HCT116 (cell line): ENCODE measurements at regions not wholly inside any gene's neighbourhood (a gene's known extent, or its start where the extent isn't known, plus 50 kb on each side); places are given as distances from the start of the nearest gene placed in this dataset.

Source experiments
- ATAC-seq: fragments of 200-7000 bp; cut with Tn5 transposase; 2 replicates; pipeline ENCODE4 v1.9.1; 2020; ENCODE audit warnings: mild to moderate bottlenecking, moderate library complexity
- BruUV-seq: library from RNA; stranded (reverse); fragments of 400-500 nt; replicated peaks from 2 replicates; lab custom pipeline; 2021; lab: Mats Ljungman, UMichigan
- CTCF ChIA-PET: fragments of 300-600 bp; sonication (Branson Sonifier 250); formaldehyde crosslinking; loops from one replicate; lab custom pipeline; 2021; ENCODE audit warnings: antibody characterized with exemption; lab: Charles Lee
- POLR2A ChIA-PET: fragments of 300-600, 350-600 bp; sonication (Branson Sonifier 250); formaldehyde crosslinking; loops from one replicate; lab custom pipeline; 2021; ENCODE audit warnings: antibody characterized with exemption; lab: Charles Lee
- RAD21 ChIA-PET, 2 experiments: fragments of 300-600 bp; sonication (Branson Sonifier 250); formaldehyde crosslinking; loops; one replicate each; lab custom pipeline; 2023; ENCODE audit warnings: low total read pairs in 2 of 2; ENCODE audit not compliant: uncharacterized antibody in 2 of 2, unreplicated experiment in 2 of 2, low non-redundant PET in 1 of 2; lab: Charles Lee
- DNase-seq: peaks from one replicate; pipeline ENCODE4 v3.0.0-alpha.2; 2010; ENCODE audit warnings: low read depth, low spot score
- H2AFZ ChIP-seq: fragments of 200-600 bp; shearing (Covaris generic), sonication (generic); 2 replicates; pipeline ENCODE4 v1.6.1; 2017; ENCODE audit warnings: low read depth, mixed run types, mixed read lengths, antibody characterized with exemption, low read length; ENCODE audit not compliant: poor library complexity, severe bottlenecking
- H3K27ac ChIP-seq: 2 replicates; pipeline ENCODE4 v1.5.1; 2012; ENCODE audit warnings: low read depth, low read length
- H3K27me3 ChIP-seq: fragments of 200-600 bp; sonication (generic); 2 replicates; pipeline ENCODE4 v1.6.1; 2016; ENCODE audit warnings: mixed run types, low read length, mixed read lengths; ENCODE audit not compliant: insufficient read depth
- H3K36me3 ChIP-seq, 2 experiments: fragments of 200-500 bp in 1 of 2; fragments of 200-600 bp in 1 of 2; sonication (Bioruptor generic) in 1 of 2; sonication (generic) in 1 of 2; 2 replicates each; pipeline versions ENCODE4 v1.5.1 to v1.6.1; 2014 to 2016; ENCODE audit warnings: low read length in 2 of 2, inconsistent platforms in 1 of 2, mixed read lengths in 1 of 2, mixed run types in 1 of 2; ENCODE audit not compliant: insufficient read depth in 2 of 2, control insufficient read depth in 1 of 2
- H3K4me1 ChIP-seq, 2 experiments: fragments of 200-600 bp in 1 of 2; sonication (generic) in 1 of 2; 2 replicates each; pipeline versions ENCODE4 v1.5.1 to v1.6.1; 2012 to 2017; ENCODE audit warnings: low read length in 2 of 2, inconsistent platforms in 1 of 2, mild to moderate bottlenecking in 1 of 2, mixed read lengths in 1 of 2, mixed run types in 1 of 2, moderate library complexity in 1 of 2; ENCODE audit not compliant: insufficient read depth in 2 of 2, control insufficient read depth in 1 of 2
- H3K4me2 ChIP-seq: fragments of 200-600 bp; sonication (generic); 2 replicates; pipeline ENCODE4 v1.6.1; 2017; ENCODE audit warnings: mixed run types, low read length, mixed read lengths
- H3K4me3 ChIP-seq, 2 experiments: fragments of 200-600 bp in 1 of 2; sonication (generic) in 1 of 2; replicated peaks in 1 of 2; 2 replicates each; pipeline ENCODE4 v1.5.1; 2011 to 2016; ENCODE audit warnings: low read length in 2 of 2, control low read depth in 1 of 2, low read depth in 1 of 2, mild to moderate bottlenecking in 1 of 2, mixed read lengths in 1 of 2, mixed run types in 1 of 2
- H3K79me2 ChIP-seq: fragments of 200-600 bp; sonication (generic); 2 replicates; pipeline ENCODE4 v1.6.1; 2017; ENCODE audit warnings: mild to moderate bottlenecking, mixed run types, low read length, moderate library complexity, mixed read lengths; ENCODE audit not compliant: insufficient read depth
- H3K9ac ChIP-seq: fragments of 200-600 bp; sonication (generic); 2 replicates; pipeline ENCODE4 v1.6.1; 2016; ENCODE audit warnings: low read length, mixed read lengths
- H3K9me2 ChIP-seq: fragments of 200-600 bp; sonication (generic), shearing (Covaris generic); 2 replicates; pipeline ENCODE4 v1.6.1; 2017; ENCODE audit warnings: mixed run types, mild to moderate bottlenecking, moderate library complexity; ENCODE audit not compliant: insufficient read depth
- H3K9me3 ChIP-seq, 2 experiments: fragments of 200-500 bp in 1 of 2; fragments of 200-600 bp in 1 of 2; sonication (Bioruptor generic) in 1 of 2; sonication (generic) in 1 of 2; 2 replicates each; pipeline ENCODE4 v1.6.1; 2014 to 2017; ENCODE audit warnings: low read length in 2 of 2, mixed read lengths in 2 of 2, inconsistent platforms in 1 of 2, low read depth in 1 of 2, mild to moderate bottlenecking in 1 of 2, mixed run types in 1 of 2, moderate library complexity in 1 of 2; ENCODE audit not compliant: control insufficient read depth in 1 of 2, insufficient read depth in 1 of 2
- H4K20me1 ChIP-seq: fragments of 200-600 bp; sonication (generic), shearing (Covaris generic); 2 replicates; pipeline ENCODE4 v1.6.1; 2017; ENCODE audit warnings: mixed run types, mild to moderate bottlenecking, moderate library complexity; ENCODE audit not compliant: insufficient read depth
- CBX3 ChIP-seq: IDR thresholded peaks from 2 replicates; pipeline ENCODE4 v1.6.1; 2012; ENCODE audit warnings: low read depth
- CEBPB ChIP-seq: IDR thresholded peaks from 2 replicates; pipeline ENCODE4 v1.6.1; 2012; ENCODE audit warnings: low read depth
- EZH2phosphoT487 ChIP-seq: fragments of 200-600 bp; IDR thresholded peaks from 2 replicates; pipeline ENCODE4 v1.6.1; 2018; ENCODE audit warnings: antibody characterized with exemption, borderline replicate concordance
- JUND ChIP-seq: IDR thresholded peaks from 2 replicates; pipeline ENCODE4 v1.6.1; 2012
- POLR2A ChIP-seq: IDR thresholded peaks from 2 replicates; pipeline ENCODE4 v1.7.0; 2011; ENCODE audit warnings: borderline replicate concordance; ENCODE audit not compliant: insufficient read depth, insufficient read length; ENCODE audit errors: extremely low read depth
- POLR2AphosphoS5 ChIP-seq: IDR thresholded peaks from 2 replicates; pipeline ENCODE4 v1.6.1; 2011; ENCODE audit warnings: mild to moderate bottlenecking, low read depth, low read length, moderate library complexity
- RAD21 ChIP-seq: IDR thresholded peaks from 2 replicates; pipeline ENCODE4 v1.6.1; 2012; ENCODE audit warnings: low read depth, mild to moderate bottlenecking
- YY1 ChIP-seq: IDR thresholded peaks from 2 replicates; pipeline ENCODE4 v1.6.1; 2011; ENCODE audit warnings: low read length, low read depth, moderate library complexity, mild to moderate bottlenecking; ENCODE audit not compliant: insufficient replicate concordance; ENCODE audit errors: extremely low read depth
- ZFX ChIP-seq: fragments of 450-650 bp; IDR thresholded peaks from 2 replicates; pipeline ENCODE4 v1.6.1; 2017
- intact Hi-C: fragments of 100-400 bp; cut with micrococcal nuclease; formaldehyde crosslinking; loops from 2 replicates; pipeline ENCODE4 v1.10.0; 2022
- TF ChIP-seq, protein P1 (sequence below), 3 experiments: fragments of 200-600 bp in 1 of 3; sonication (generic) in 1 of 3; IDR thresholded peaks in 2 of 3; conservative IDR thresholded peaks in 1 of 3; 2 replicates each; pipeline ENCODE4 v1.5.1; 2012 to 2017; ENCODE audit warnings: low read depth in 2 of 3, low read length in 2 of 3, antibody characterized with exemption in 1 of 3, borderline replicate concordance in 1 of 3, control low read depth in 1 of 3, mild to moderate bottlenecking in 1 of 3, mixed read lengths in 1 of 3, mixed run types in 1 of 3, moderate library complexity in 1 of 3; ENCODE audit not compliant: insufficient read depth in 1 of 3
- TF ChIP-seq, protein P2 (sequence below): IDR thresholded peaks from 2 replicates; pipeline ENCODE4 v1.6.1; 2012
- TF ChIP-seq, protein P3 (sequence below): IDR thresholded peaks from 2 replicates; pipeline ENCODE4 v1.6.1; 2012
- TF ChIP-seq, protein P4 (sequence below): IDR thresholded peaks from 2 replicates; pipeline ENCODE4 v1.6.1; 2012; ENCODE audit warnings: low read depth

DNA sequence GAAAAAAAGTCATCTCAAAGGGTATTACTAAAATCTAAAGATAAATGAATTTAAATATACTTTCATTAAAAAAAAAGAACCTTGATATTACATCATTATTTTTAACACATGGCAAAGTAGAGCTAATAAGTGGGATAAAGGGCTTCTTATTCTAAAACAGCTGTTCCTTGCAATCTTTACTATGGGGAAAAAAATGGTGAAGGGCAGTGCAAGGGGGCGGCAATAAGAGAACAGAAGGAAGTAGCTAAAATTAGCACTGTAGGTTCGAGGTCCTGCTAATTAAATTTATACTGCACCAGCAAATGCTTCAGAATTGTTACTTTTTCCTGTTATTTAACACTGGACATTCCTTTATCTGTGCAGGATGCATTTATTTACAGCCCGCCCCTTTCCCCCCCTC lies 89.4 kb upstream of the HPF1 start:
- ChIA-PET CTCF (no interaction called here), POLR2A (no interaction called here)

More for the DNA sequence above, 89.4 kb upstream of the HPF1 start:
- no peaks in the 10 kb centered on the region for H3K9me2 ChIP-seq
- RAD21 ChIA-PET: no interaction called here
- no peaks in the 10 kb centered on the region for H4K20me1 ChIP-seq
- no peaks in the 10 kb centered on the region for H3K36me3 ChIP-seq
- no peak overlapping the region for H3K4me3 ChIP-seq
- H3K9me3 ChIP-seq: no peaks in the 10 kb centered on the region
- no peak for TF ChIP-seq POLR2A
- TF ChIP-seq, protein P1, sequence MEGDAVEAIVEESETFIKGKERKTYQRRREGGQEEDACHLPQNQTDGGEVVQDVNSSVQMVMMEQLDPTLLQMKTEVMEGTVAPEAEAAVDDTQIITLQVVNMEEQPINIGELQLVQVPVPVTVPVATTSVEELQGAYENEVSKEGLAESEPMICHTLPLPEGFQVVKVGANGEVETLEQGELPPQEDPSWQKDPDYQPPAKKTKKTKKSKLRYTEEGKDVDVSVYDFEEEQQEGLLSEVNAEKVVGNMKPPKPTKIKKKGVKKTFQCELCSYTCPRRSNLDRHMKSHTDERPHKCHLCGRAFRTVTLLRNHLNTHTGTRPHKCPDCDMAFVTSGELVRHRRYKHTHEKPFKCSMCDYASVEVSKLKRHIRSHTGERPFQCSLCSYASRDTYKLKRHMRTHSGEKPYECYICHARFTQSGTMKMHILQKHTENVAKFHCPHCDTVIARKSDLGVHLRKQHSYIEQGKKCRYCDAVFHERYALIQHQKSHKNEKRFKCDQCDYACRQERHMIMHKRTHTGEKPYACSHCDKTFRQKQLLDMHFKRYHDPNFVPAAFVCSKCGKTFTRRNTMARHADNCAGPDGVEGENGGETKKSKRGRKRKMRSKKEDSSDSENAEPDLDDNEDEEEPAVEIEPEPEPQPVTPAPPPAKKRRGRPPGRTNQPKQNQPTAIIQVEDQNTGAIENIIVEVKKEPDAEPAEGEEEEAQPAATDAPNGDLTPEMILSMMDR (IDR thresholded peaks at IDR 0.05 in 2 of 3, conservative IDR thresholded peaks at IDR 0.05 in 1 of 3; ENCODE audit: borderline replicate concordance in 1 of 3, insufficient read depth in 1 of 3, low read depth in 2 of 3, low read length in 2 of 3): no peak
- no peak for TF ChIP-seq RAD21
- no peak for TF ChIP-seq ZFX
- TF ChIP-seq EZH2phosphoT487: no peak
- TF ChIP-seq JUND: no peak
- TF ChIP-seq, protein P2, sequence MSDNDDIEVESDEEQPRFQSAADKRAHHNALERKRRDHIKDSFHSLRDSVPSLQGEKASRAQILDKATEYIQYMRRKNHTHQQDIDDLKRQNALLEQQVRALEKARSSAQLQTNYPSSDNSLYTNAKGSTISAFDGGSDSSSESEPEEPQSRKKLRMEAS: no peak
- TF ChIP-seq, protein P3, sequence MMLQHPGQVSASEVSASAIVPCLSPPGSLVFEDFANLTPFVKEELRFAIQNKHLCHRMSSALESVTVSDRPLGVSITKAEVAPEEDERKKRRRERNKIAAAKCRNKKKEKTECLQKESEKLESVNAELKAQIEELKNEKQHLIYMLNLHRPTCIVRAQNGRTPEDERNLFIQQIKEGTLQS: no peak
- no peak for TF ChIP-seq CBX3
- no peak for TF ChIP-seq POLR2AphosphoS5
- TF ChIP-seq CEBPB: no peak
- TF ChIP-seq, protein P4, sequence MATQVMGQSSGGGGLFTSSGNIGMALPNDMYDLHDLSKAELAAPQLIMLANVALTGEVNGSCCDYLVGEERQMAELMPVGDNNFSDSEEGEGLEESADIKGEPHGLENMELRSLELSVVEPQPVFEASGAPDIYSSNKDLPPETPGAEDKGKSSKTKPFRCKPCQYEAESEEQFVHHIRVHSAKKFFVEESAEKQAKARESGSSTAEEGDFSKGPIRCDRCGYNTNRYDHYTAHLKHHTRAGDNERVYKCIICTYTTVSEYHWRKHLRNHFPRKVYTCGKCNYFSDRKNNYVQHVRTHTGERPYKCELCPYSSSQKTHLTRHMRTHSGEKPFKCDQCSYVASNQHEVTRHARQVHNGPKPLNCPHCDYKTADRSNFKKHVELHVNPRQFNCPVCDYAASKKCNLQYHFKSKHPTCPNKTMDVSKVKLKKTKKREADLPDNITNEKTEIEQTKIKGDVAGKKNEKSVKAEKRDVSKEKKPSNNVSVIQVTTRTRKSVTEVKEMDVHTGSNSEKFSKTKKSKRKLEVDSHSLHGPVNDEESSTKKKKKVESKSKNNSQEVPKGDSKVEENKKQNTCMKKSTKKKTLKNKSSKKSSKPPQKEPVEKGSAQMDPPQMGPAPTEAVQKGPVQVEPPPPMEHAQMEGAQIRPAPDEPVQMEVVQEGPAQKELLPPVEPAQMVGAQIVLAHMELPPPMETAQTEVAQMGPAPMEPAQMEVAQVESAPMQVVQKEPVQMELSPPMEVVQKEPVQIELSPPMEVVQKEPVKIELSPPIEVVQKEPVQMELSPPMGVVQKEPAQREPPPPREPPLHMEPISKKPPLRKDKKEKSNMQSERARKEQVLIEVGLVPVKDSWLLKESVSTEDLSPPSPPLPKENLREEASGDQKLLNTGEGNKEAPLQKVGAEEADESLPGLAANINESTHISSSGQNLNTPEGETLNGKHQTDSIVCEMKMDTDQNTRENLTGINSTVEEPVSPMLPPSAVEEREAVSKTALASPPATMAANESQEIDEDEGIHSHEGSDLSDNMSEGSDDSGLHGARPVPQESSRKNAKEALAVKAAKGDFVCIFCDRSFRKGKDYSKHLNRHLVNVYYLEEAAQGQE: no peak
- no peak for TF ChIP-seq YY1
- BruUV-seq: no TSS peak
- no peak overlapping the region for H2AFZ ChIP-seq
- H3K27me3 ChIP-seq: 0 out of 2 replicates have a peak, but pooled peaks cover 3% of the 10 kb centered on the region
- intact Hi-C loops: no loop called here
- ATAC-seq (no peak), DNase-seq (no peak)
- no peak overlapping the region for H3K9ac ChIP-seq
- H3K4me2 ChIP-seq: no peak overlapping the region
- no peaks in the 10 kb centered on the region for H3K79me2 ChIP-seq
- no peak overlapping the region for H3K27ac ChIP-seq
- no peaks in the 10 kb centered on the region for H3K4me1 ChIP-seq
